ENCODE measurements at regions not wholly inside any gene's neighbourhood (a gene's known extent, or its start where the extent isn't known, plus 50 kb on each side); places are given as distances from the start of the nearest gene placed in this dataset.

- no peak overlapping the region for H3K27ac Mint-ChIP-seq
- DNase-seq = no peak
- H3K27me3 ChIP-seq (ENCODE audit: control insufficient read depth, insufficient read depth, low read length) = no peaks in the 10 kb centered on the region
- no peaks in the 10 kb centered on the region for H3K36me3 Mint-ChIP-seq
- TF ChIP-seq CTCF (IDR thresholded peaks at IDR 0.05) = no peak
- no peaks in the 10 kb centered on the region for H3K36me3 ChIP-seq (ENCODE audit: control insufficient read depth, insufficient read depth, low read length)
- no peaks in the 10 kb centered on the region for H3K4me1 Mint-ChIP-seq
- H3K9me3 ChIP-seq (ENCODE audit: control insufficient read depth, insufficient read depth, low read length) = no peaks in the 10 kb centered on the region
- H3K4me1 ChIP-seq (ENCODE audit: control insufficient read depth, insufficient read depth, low read length) = peaks cover 3% of the 10 kb centered on the region
- H3K4me3 ChIP-seq (ENCODE audit: low read length) = no peak overlapping the region
- no peaks in the 10 kb centered on the region for H3K9me3 Mint-ChIP-seq
- ATAC-seq = no peak
- H3K27ac ChIP-seq (ENCODE audit: low read length) = no peak overlapping the region
- no peaks in the 10 kb centered on the region for H3K27me3 Mint-ChIP-seq (ENCODE audit: low read depth in 2 of 2)
- H3K4me3 Mint-ChIP-seq = no peak overlapping the region
- intact Hi-C loops (cut with micrococcal nuclease) = no loop called here
- 100% methylated on average over 1 of the region's 3 CpGs for WGBS (ENCODE audit: insufficient coverage)
Observed at GRCh38 chr1:101185421-101185820, 51.4 kb upstream of the S1PR1 start.

- H3K36me3 ChIP-seq (ENCODE audit: control insufficient read depth, insufficient read depth, low read length) = no peaks in the 10 kb centered on the region
- no peaks in the 10 kb centered on the region for H3K9me3 ChIP-seq (ENCODE audit: control insufficient read depth, insufficient read depth, low read length)
- H3K9me3 Mint-ChIP-seq = no peaks in the 10 kb centered on the region
- H3K27ac Mint-ChIP-seq = no peak overlapping the region
- no peaks in the 10 kb centered on the region for H3K27me3 ChIP-seq (ENCODE audit: control insufficient read depth, insufficient read depth, low read length)
- TF ChIP-seq CTCF (IDR thresholded peaks at IDR 0.05) = no peak
- 84% methylated on average over 3 of the region's 3 CpGs for WGBS (ENCODE audit: insufficient coverage)
- peaks cover 18% of the 10 kb centered on the region in 2 donors for H3K4me1 Mint-ChIP-seq
- H3K4me3 Mint-ChIP-seq = no peak overlapping the region
- H3K36me3 Mint-ChIP-seq = no peaks in the 10 kb centered on the region
- H3K4me3 ChIP-seq (ENCODE audit: low read length) = no peak overlapping the region
- no peak for ATAC-seq
- no peaks in the 10 kb centered on the region for H3K27me3 Mint-ChIP-seq (ENCODE audit: low read depth in 2 of 2)
- H3K27ac ChIP-seq (ENCODE audit: low read length) = no peak overlapping the region
- intact Hi-C loops (cut with micrococcal nuclease) = no loop called here
- DNase-seq = no peak
- H3K4me1 ChIP-seq (ENCODE audit: control insufficient read depth, insufficient read depth, low read length) = peaks cover 4% of the 10 kb centered on the region
Observed at GRCh38 chr1:101183388-101183699, 53.5 kb upstream of the S1PR1 start.

GRCh38 chr1:101182627-101183387 is 54.0 kb upstream of the S1PR1 start:
- Mint-ChIP-seq H3K4me3 (no peak overlapping the region), H3K27ac (no peak overlapping the region), H3K27me3 (ENCODE audit: low read depth in 2 of 2) (no peaks in the 10 kb centered on the region), H3K4me1 (peaks cover 19% of the 10 kb centered on the region in 2 donors), H3K9me3 (no peaks in the 10 kb centered on the region), H3K36me3 (no peaks in the 10 kb centered on the region)
- Histone ChIP-seq H3K36me3 (ENCODE audit: control insufficient read depth, insufficient read depth, low read length) (no peaks in the 10 kb centered on the region), H3K27ac (ENCODE audit: low read length) (no peak overlapping the region), H3K27me3 (ENCODE audit: control insufficient read depth, insufficient read depth, low read length) (no peaks in the 10 kb centered on the region), H3K9me3 (ENCODE audit: control insufficient read depth, insufficient read depth, low read length) (no peaks in the 10 kb centered on the region), H3K4me1 (ENCODE audit: control insufficient read depth, insufficient read depth, low read length) (peaks cover 6% of the 10 kb centered on the region), H3K4me3 (ENCODE audit: low read length) (no peak overlapping the region)
- DNase-seq = no peak
- no peak for TF ChIP-seq CTCF (IDR thresholded peaks at IDR 0.05)
- intact Hi-C loops (cut with micrococcal nuclease) = no loop called here
- no peak for ATAC-seq

GRCh38 chr1:101181930-101182329 is 54.9 kb upstream of the S1PR1 start:
- no peaks in the 10 kb centered on the region for H3K9me3 Mint-ChIP-seq
- no peak overlapping the region for H3K4me3 ChIP-seq (ENCODE audit: low read length)
- DNase-seq = no peak
- H3K27me3 ChIP-seq (ENCODE audit: control insufficient read depth, insufficient read depth, low read length) = no peaks in the 10 kb centered on the region
- TF ChIP-seq CTCF (IDR thresholded peaks at IDR 0.05) = no peak
- no peak for ATAC-seq
- H3K4me3 Mint-ChIP-seq = no peak overlapping the region
- H3K36me3 Mint-ChIP-seq = no peaks in the 10 kb centered on the region
- H3K4me1 Mint-ChIP-seq = peaks cover 19% of the 10 kb centered on the region in 2 donors
- H3K36me3 ChIP-seq (ENCODE audit: control insufficient read depth, insufficient read depth, low read length) = no peaks in the 10 kb centered on the region
- H3K27me3 Mint-ChIP-seq (ENCODE audit: low read depth in 2 of 2) = no peaks in the 10 kb centered on the region
- no peak overlapping the region for H3K27ac Mint-ChIP-seq
- H3K4me1 ChIP-seq (ENCODE audit: control insufficient read depth, insufficient read depth, low read length) = peaks cover 5% of the 10 kb centered on the region
- H3K9me3 ChIP-seq (ENCODE audit: control insufficient read depth, insufficient read depth, low read length) = no peaks in the 10 kb centered on the region
- intact Hi-C loops (cut with micrococcal nuclease) = no loop called here
- 74% methylated on average over 5 of the region's 5 CpGs for WGBS (ENCODE audit: insufficient coverage)
- H3K27ac ChIP-seq (ENCODE audit: low read length) = no peak overlapping the region

All from natural killer cell (primary cell).